SIG-M5 (cell line): ENCODE measurements at regions not wholly inside any gene's neighbourhood (a gene's known extent, or its start where the extent isn't known, plus 50 kb on each side); places are given as distances from the start of the nearest gene placed in this dataset.

Experiments used
- DNase-seq: peaks from one replicate; lab custom pipeline; 2025; lab: John Stamatoyannopoulos, UW

DNA sequence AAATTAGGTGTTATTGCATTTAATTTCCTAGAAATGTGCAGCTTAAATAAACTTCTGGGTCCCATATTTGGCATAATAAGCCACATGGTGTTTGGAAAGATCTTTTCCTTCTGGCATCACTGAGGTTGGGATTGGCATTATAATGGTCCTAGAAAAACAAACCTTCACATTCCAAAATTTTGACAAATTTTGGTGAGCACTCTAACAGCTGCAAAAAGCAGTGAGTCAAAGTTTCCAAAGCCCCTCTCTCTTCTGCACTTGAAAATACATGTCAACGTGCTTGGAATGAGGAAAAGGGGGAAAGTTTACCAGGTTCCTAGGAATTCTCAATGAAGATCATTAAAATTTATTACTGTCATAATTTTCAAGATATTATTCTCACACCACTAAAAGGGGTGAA is 77.8 kb upstream of the STK17B start:
- DNase-seq = no peak

DNA sequence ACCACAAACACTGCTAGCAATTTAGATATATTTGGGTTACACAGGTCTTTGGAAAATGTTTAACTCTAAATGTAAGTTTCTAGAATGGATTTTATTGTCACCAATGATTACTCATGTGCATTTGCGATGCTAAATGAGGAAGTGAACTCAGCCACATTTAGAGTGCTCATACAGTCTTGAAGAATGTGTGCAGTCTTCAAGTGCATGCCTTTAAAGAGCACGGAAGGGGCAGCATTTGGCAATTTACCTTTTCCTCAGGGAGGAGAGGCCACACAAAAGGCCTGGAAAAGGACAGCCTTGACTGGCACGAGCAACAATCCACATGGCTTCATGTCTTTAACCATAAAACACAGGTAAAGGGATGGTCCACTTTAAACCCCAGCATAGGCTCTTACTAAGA is 78.5 kb upstream of the STK17B start:
- DNase-seq = peak; percentile 58

DNA sequence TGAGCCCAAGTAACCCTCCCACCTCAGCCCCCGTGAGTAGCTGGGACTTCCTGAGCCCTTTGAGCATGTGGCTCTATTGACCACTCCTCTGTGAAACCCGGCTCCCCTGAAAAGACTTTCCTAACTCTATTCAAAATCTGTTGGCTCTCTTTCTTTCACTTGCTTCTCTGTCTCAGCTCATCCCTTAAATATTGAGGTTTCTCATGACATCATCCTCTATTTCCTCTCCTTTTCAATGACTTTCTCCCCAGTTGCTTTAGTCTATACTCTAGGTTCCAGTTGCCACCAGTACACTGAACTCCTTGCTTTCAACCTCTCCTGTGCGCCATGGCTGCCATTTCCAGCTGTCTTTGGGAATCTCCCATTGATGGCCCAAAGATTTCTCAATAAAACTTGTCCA is 79.8 kb upstream of the STK17B start:
- DNase-seq = no peak

DNA sequence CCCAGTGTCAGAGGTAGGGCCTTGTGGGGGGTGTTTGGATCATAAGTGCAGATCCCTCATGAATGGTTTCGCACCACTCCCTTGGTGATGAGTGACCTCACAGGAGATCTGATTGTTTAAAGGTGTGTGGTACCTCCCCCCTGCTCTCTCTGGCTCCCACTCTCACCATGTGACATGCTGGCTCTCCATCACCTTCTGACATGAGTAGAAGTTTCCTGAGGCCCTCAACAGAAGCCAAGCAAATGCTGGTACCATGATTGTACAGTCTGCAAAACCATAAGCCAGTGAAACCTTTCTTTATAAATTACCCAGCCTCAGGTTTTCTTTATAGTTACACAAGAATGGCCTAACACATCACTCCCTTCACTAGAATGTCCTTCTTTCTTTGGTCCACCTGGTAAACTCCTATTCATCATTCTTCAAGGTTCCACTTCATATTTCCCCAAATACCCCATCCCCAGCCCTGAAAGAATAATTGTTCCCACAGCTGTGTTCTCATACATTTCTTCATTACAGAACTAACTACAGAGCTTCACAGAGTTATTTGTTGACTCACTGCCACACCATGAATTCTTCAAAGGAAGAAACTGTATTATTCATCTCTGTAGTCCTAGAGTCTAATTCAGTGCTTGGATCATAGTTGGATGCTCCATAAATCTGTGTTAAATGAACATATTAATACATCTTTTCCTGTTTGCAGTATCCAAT is 81.2 kb upstream of the STK17B start:
- no peak for DNase-seq

DNA sequence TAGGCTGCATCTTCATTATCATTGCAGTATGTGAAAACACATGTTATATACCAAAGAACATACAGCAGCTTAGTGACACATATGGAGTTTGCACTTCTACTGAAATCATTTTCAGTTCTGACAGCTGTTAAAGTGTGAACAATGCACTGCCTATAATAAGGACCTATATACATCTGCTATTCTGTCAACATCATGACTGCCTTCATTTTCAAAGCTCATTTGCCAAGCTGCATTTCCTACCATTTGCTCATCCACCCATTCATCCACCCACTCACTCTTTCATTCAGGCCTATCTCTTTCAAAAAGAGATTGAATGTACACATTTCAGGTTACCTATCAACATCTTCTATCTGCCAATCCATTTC is 81.7 kb upstream of the STK17B start:
- DNase-seq = no peak

DNA sequence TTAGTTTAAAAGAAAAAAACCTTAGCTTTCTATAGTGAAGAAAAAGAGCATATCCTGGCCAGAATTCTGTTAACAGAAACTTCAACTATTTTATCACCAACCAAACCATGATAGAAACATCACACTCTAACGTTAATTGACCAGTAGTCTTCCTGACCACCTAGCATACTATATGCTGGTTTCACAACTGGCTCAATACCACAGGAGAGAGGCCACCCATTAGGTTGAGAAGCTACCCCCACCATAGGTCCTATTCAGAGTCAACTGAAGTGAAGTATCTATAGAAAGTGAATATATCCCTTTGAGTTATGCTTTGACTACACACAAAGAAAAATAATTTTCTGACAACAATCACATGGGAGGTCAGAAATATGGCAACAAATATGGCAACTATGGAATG is 85.2 kb upstream of the STK17B start:
- no peak for DNase-seq

DNA sequence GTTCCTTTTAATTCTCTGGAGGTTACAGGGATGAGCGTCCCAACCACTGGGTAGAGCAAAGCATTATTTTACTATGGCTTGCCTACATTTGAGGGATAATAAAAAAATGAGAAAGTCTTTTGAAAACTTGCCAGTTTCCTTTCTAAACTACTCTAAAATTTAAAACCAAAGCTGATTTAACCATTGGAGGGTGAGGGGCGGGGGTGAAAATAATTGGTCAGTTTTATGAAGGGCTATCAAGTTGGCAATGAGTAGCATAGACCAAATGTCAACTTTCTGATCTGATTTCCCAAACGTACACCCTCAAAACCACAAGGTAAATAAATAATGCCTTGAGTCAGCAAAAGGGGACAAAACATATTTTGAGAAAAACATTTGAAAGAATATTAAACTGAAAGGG is 85.7 kb upstream of the STK17B start:
- no peak for DNase-seq

DNA sequence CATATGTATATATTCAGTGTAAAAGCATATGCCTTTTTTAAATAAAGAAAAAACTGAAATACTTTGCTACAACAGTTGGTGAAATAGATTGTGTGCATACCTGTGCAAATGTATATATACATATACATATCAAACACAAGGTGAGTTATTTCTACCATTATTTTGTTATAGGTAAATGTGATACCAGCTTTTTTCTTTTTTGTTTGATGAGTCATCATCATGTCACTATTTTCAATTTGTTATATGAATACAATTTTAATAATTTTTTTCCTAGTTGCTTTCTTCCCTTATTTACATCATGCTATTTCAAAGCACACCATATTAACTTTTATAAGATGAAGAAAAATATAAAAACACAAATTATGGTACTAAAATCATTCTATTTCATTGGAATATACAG is 87.0 kb upstream of the STK17B start:
- DNase-seq = no peak

DNA sequence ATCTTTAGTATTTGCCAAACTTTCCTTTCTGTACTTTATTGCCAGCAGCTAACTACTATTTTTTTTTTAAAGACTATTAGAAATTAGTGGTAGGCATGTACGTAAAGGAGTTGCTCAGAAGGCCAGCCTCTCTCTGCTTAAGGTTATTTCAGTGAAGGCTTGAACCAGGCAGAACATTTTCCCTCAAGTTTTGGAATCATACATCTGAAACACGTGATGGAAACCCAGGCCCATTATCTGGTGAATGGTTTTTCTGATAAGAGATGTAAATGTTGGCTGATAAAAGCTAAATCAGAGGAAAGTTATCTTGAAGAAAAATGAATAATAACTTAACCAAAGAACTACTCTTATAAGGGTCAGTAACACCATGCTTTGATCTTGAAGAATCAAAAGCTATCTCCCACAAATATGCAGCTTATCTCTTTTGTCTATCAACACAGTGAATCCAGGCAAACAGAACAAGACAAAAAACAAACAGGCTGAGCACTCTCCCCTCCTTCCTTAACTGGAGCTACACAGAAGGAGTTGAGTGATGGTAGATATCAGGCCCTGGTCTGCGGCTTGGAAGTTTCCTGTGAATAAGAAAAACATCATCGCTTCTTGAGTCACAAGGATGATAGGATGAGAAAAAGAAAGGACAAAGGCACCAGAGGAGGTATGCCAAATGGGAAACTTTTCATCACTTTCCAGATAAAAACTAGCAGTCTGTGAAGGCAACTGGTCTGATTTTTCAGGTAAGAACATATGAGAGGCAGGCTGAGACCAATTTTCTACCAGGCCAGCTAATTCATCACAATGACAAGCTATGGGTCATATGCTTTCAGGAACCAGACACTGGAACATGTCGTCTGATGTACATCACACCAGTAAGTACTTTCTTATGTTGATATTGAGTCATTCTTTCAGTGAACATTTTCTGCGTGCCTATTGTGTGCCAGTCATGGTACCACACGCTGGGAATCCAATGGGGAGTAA is 88.4 kb upstream of the STK17B start:
- no peak for DNase-seq

DNA sequence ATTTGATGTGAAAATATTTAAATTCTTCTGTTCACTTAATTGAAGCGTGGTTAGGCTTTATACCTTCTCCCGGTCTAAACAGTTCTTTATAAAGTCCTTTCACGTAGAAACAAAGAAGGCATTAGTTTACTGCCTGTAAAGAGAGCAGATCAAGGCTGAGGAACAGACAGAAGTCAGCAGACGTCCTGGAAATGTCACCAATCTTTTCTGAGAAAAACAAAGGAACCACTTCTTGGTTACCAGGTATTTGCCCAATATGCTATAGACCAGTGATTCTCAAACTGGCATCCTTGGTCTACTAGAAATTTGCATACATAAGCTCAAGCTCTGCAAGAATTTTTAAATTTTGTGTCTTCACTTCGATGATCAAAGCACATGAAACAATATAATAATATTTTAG is 89.2 kb upstream of the STK17B start:
- DNase-seq = no peak

DNA sequence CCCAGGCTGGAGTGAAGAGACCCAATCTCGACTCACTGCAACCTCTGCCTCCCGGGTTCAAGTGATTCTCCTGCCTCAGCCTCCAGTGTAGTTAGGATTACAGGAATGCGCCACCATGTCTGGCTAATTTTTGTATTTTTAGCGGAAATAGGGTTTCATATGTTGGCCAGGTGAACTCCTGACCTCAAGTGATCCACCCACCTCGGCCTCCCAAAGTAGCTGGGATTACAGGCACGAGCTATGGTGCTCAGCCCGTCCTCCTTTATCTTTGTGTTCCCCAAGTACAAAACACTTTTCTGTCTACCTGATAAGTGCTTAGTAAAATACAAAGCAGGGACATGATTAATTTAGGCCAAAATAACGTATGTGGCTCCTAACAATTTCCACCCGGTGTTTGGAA is 91.2 kb upstream of the STK17B start:
- no peak for DNase-seq

DNA sequence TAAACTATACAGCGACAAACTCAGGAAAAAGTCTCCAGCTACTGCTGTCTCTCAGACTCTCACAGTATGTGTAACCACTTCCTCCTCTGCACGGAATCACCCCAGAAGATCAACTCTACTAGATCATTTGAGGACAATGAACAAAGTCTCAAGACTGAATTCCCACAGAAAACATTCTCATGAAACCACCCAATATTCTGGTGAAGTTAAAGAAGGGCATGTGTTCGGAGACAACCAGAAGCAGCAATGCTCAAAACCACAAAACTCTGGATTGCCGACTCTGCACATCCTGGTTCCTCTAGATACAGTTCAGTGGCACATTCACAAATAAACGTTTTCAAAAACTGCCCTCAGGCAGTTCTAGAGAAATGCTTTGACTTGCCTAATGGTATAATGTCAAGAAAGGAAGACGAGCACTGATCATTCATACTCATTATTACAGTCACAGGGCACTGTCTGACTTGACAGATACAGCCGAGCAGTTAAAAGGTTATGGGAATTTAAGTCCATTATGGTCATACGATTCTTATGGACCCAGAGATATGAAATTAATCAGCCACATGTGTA is 91.9 kb upstream of the STK17B start:
- DNase-seq = peak; percentile 29

DNA sequence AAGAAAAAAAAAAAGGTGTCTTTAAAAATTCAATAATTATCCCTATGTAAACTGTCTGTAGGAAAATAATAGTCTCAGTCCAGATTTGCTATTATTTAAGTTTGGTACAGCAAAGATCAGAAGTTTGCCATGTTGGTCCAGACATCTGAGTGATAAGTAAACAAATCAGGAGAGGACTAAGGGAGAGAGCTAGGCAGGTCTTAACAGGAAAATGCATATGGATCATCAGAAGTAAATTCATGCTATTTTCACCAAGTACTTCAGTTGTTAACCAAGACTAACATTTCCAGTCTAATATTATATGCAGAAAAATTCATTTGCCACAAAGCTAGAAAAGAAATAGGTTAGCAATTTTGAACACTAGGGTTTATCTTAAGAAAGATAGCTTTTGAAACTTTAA is 95.0 kb upstream of the STK17B start:
- no peak for DNase-seq

DNA sequence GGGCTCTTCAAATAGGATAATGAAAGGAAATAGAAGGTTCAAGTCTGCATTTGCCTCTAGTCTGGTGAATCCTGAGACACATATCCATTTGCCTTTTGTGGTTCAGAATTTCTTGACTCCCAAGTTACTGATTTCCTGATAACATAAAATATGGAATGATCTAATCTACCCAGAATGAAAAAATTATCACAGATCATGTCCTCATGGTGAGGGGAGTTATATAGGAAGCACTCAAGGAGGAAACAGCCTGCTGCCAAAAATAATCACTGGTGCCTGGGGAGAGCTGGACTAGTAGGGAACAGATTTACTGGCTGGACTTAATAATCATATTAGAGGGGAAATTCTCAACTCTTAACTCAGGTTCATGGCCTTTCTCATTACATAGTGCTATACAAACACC is 95.5 kb upstream of the STK17B start:
- DNase-seq = no peak

DNA sequence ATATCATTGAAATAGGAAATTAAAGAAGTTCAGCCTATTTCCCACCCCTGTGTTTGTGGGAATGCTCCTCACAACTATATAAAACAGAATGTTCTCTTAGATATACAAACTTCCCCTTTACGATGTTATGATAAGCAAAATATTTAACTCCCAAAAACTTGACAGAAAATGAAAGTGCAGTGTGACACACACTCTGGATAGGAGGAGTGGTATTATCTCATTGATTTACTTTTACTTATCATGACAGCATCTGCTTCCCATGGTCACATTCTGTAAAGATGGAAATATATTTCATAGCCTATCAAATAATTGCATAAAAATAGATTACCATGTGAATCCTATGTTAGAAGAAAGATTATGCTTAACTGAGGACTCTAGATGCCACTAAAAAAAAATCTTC is 96.6 kb upstream of the STK17B start:
- DNase-seq = no peak

DNA sequence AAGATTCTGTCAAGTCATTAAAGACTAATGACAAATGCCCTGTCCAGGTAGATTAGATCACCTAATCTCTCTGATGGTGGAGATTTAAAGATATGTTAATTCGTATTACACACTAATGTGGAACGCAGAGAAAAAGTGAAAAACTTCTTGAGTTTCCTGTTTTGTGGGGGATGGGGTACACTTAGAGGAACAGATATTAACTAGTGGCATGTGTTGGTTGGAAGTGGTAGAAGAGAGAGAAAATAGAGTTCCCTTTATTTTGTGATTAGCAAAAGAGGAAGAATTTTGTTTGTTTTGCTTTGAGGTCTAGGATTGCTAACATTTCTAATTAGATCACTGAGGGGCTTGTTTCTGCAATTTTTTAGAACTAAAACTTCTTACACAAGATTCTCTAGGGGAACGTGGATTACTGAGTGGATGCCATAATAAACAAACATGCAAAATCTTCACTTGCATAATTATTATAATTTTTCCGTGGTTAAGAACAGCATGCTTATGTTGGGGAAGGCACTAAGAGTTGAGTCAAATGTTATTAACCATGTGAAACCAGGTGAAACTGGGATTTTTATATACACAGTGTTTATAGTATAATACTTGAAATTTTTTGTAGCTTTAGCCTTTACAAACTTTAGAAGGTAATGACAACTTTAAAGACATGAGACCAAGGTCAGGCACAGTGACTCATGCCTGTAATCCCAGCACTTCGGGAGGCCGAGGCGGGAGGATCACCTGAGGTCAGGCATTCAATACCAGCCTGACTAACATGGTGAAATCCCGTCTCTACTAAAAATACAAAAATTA is 97.4 kb upstream of the STK17B start:
- DNase-seq = peak; percentile 81

DNA sequence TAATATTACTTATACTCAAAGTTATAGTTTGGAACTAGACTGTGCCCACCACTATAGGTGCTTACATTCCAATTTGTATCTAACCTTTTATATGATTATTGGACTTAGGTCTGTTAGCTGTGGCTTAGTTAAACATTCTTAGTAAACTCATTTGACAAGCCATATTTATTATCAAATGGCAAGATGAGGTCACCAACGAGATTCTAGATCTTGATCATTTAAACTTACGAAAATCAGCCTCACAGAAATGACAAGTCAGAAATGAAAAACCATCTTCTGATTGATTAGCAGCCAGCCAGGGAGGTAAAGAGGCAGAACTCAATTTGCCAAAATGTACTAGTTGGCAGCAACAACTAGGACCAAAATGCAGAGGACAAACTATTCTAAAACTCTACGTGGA is 100.4 kb upstream of the STK17B start:
- DNase-seq = no peak

DNA sequence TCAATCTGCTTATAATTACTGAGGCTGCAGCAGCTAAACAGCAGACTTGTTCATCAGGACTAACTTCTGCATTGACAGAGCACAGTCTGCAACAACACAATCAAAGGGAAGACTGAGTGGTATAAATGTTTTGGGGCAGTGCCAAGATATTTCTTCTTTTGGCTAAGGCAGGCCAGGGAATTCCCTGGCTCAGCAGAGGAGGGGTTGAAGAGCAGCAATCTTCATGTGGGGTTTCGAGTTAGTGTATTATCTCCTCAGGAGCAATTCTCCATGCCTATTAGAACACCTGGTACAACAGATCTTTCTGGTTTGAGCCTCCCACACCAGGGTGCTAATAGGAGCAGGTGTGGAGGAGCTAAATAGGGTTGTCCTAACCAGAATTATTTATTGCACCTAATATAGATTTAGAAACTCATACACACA is 103.0 kb upstream of the STK17B start:
- DNase-seq = no peak

DNA sequence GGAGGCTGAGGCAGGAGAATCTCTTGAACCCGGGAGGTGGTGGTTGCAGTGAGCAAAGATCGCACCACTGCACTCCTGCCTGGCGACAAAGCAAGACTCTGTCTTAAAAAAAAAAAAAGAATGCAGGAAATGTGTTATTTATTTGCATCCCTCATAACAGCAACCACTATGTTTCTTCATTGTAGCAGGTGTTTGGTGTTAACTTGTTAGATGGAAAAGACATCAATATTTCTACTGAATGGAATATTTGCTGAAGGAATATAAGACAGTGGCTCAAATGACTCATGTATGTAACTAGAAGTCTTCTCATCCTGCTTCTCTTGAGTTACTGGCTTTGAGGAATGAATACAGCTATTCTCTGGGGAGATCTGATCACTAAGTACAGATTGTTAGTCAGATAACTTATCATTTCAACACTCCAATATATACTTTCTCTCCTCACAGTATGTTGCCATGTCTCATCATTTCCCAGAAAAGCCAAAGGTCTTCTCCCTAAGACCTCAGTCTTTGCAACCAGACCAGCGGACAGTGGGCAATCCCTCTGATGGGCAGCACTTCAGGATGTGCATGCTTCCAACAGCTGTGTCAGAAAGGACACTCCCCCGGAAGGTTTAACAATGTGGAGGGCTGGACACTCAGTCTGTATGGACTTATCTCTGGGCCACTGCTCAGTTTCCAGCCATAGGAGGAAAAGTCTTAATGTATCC is 104.4 kb upstream of the STK17B start:
- no peak for DNase-seq

DNA sequence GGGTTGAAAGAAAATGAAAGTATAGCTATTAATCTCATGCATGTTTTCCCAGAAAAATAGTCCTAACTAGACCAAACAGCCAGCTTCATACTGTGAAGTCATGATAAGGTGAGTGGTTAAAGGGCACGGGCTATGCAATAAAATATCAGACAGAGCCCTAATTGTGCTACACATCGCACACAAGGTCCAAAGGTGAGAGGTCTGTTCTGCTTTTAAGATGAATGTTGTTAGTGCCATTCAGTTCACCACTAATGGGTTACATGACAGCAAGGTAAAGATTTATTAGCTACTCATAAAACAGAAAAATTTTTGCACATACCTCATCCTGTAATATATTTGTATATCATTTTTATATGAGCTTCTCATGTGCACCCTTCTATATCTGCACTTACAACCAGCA is 105.0 kb upstream of the STK17B start:
- DNase-seq = no peak

DNA sequence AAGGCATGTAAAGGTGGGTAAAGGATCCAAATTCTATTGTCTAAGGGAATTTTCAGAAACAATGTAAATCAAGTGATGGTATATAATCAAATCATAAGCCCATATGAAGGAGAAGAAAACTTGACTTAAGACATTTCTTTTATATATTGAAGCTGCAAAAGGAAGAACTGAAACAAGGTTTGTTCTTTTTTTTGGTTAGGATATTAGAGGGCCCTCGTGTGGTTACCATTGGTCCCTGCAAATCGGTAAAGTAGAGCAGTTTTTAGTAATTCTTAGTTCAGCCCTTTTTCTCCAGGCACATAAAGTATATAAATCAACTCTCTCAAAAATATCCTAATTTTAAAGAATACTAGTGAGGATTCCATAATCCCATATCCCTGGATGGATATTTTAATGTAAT is 105.6 kb upstream of the STK17B start:
- DNase-seq = no peak

DNA sequence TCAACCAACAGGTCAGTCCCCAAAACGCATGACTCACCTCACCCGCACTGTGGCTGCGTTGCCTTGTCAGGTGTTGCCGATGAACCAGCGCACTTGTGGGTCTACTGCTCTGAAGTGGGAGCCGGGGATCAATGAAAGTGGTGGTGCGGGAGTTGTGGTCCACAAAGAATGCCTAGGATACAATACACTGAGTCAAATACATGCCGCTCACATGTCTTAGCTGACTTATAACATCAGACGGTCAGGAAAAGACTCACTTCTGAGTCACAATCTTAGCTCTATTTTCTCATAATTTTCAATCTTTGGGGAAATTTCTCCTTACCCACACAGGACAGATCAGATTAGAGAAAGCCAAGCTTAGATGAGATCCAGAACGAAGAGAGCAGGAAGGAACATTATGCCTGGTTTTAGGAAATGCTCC is 107.1 kb upstream of the STK17B start:
- DNase-seq = no peak
